ENCODE measurements at regions not wholly inside any gene's neighbourhood (a gene's known extent, or its start where the extent isn't known, plus 50 kb on each side); places are given as distances from the start of the nearest gene placed in this dataset.

DNA sequence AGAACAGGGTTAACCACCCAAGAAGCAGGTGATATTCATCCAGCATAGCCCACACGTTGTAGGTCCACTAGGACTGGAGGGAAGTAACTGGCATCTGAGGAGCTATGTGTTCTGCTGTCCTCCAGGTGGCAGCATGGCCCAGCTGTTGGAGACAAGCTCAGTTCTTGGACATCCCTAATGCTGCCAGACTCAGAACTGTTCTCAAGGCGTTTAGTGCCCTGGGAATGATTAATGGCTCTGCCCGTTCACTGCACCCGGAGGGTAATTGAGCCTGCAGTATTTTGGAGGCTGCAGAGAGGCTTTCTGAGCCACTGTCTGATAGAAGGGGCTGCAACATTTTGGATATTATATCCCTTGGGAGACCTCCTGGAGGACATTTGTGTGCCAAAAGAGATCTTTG lies 521.3 kb upstream of the SEMA6D start:
- H3K4me3 ChIP-seq (ENCODE audit: low read depth, low read length) = no peak overlapping the region
- TF ChIP-seq POLR2A (IDR thresholded peaks at IDR 0.05; ENCODE audit: extremely low read depth, insufficient read length) = no peak
- TF ChIP-seq, protein P1, sequence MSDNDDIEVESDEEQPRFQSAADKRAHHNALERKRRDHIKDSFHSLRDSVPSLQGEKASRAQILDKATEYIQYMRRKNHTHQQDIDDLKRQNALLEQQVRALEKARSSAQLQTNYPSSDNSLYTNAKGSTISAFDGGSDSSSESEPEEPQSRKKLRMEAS (IDR thresholded peaks at IDR 0.05; ENCODE audit: low read depth, low read length) = peak; percentile 52; the same call in 1 of the 2 replicates
- TF ChIP-seq, protein P2, sequence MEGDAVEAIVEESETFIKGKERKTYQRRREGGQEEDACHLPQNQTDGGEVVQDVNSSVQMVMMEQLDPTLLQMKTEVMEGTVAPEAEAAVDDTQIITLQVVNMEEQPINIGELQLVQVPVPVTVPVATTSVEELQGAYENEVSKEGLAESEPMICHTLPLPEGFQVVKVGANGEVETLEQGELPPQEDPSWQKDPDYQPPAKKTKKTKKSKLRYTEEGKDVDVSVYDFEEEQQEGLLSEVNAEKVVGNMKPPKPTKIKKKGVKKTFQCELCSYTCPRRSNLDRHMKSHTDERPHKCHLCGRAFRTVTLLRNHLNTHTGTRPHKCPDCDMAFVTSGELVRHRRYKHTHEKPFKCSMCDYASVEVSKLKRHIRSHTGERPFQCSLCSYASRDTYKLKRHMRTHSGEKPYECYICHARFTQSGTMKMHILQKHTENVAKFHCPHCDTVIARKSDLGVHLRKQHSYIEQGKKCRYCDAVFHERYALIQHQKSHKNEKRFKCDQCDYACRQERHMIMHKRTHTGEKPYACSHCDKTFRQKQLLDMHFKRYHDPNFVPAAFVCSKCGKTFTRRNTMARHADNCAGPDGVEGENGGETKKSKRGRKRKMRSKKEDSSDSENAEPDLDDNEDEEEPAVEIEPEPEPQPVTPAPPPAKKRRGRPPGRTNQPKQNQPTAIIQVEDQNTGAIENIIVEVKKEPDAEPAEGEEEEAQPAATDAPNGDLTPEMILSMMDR (IDR thresholded peaks at IDR 0.05; ENCODE audit: low read depth, low read length) = peak; percentile 77

DNA sequence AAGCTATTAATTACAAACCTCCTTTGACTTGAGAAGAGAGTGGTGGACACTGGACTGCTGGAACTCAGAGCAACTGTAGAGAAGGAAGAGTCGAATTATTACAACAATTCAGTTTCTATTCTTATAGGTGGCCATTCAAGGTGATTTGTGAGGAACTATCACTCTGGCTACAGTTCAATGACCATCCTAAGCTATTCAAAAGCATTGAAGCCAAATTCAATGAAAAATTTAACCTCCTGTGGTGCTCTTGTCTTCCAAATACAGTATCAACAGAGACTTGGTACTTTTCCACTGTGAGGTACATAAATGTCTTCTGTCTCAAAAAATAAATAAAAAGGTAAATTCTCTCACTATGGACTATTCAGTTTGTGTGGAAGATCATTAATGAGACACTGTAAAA lies 513.3 kb upstream of the SEMA6D start:
- DNase-seq (ENCODE audit: low read depth) = no peak
- H3K4me3 ChIP-seq (ENCODE audit: low read depth, low read length) = no peak overlapping the region
- TF ChIP-seq MYC (IDR thresholded peaks at IDR 0.05; ENCODE audit: low read depth, low read length) (no peak), POLR2A (IDR thresholded peaks at IDR 0.05; ENCODE audit: extremely low read depth, insufficient read length) (no peak)
- TF ChIP-seq, protein P2 (IDR thresholded peaks at IDR 0.05; ENCODE audit: low read depth, low read length) = no peak
- TF ChIP-seq, protein P1 (IDR thresholded peaks at IDR 0.05; ENCODE audit: low read depth, low read length) = no peak

More for the DNA sequence above, 521.3 kb upstream of the SEMA6D start:
- DNase-seq (ENCODE audit: low read depth) = peak; percentile 74

DNA sequence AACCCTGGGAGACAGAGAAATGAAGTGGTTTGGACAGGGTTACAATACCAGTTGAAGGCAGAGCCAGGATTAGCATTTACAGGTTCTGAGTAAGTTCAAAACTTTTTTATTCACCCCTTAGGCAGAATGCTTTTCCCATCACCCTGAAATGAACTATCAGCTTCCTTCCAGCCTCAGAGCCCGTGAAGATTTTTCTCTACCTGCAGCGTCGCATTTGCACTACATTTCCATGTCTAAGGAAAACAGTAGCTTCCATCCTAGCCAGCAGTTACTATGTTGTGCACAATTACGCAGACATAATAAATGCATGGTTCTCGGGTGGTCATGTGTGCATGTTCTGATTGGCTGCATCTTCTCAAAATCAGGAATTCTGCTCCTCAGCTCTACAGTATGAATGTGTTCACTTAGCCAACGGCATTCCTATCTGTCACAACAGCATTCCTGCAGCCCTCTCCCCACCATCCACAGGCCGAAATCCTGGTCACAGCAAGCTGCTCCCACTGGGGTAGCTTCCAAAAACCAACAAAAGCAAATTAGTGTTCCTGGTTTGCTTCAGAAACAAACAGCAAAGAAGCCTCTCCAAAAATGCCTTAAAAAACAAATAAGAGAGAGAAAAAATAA lies 510.8 kb upstream of the SEMA6D start:
- H3K4me3 ChIP-seq (ENCODE audit: low read depth, low read length) = no peak overlapping the region
- DNase-seq (ENCODE audit: low read depth) = no peak
- TF ChIP-seq MYC (IDR thresholded peaks at IDR 0.05; ENCODE audit: low read depth, low read length) = no peak
- TF ChIP-seq, protein P1 (IDR thresholded peaks at IDR 0.05; ENCODE audit: low read depth, low read length) = no peak
- no peak for TF ChIP-seq POLR2A (IDR thresholded peaks at IDR 0.05; ENCODE audit: extremely low read depth, insufficient read length)
- TF ChIP-seq, protein P2 (IDR thresholded peaks at IDR 0.05; ENCODE audit: low read depth, low read length) = no peak

DNA sequence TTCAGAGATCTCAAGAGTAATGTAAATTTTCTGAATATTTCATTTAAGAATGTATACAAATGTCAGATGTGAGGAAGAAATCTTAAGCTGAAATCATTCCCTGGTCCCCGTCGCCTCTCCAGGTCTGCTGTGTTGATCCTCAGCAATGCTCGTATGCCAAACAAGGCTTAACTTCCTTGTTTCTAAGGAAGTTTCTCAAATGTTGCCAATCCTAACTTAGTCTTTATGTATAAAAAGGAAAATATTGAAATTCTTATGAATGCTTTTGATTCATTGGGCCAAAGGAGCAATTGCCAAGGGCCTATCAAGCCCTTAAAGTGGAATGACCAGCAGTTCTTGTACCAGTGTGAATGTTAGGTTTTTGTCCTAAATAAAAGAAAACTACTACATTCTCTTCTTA lies 507.7 kb upstream of the SEMA6D start:
- no peak overlapping the region for H3K4me3 ChIP-seq (ENCODE audit: low read depth, low read length)
- DNase-seq (ENCODE audit: low read depth) = no peak
- TF ChIP-seq POLR2A (IDR thresholded peaks at IDR 0.05; ENCODE audit: extremely low read depth, insufficient read length) (no peak), MYC (IDR thresholded peaks at IDR 0.05; ENCODE audit: low read depth, low read length) (no peak)
- TF ChIP-seq, protein P2 (IDR thresholded peaks at IDR 0.05; ENCODE audit: low read depth, low read length) = no peak
- TF ChIP-seq, protein P1 (IDR thresholded peaks at IDR 0.05; ENCODE audit: low read depth, low read length) = no peak

DNA sequence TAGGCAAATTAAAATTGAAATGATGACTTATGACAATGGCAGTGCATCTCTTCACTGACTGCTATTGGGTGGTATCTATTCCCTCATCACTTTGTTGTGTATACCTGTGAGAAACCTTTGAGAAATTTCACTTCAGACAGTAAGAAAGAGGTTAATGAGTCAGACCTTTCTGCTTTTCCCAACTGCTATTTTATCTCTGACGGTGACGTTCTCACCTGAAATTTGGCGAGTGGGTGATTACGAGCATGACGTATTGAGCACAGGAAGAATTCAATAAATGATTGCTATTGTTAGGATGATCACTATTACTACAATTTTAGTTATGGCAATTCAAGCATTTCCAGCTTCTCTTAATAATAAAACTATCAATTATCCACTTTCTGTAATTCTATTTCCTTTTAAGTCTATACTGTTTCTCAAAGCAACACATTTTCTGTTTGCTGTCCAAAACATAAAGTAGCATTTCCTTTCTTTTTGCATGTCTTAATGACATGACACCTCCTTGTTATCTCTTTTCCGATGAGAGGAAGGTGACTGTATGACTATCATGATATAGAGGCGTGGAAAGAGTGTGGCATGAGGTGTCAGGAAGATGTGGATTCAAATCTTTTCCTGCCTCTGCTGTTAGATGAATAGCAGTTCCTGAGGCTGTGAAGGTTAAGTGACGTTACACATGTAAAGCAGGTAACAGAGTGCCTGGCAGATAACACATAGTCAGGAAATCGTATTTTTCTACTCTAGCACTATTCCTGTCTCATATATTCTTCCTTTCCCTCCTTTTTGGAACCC lies 504.9 kb upstream of the SEMA6D start:
- H3K4me3 ChIP-seq (ENCODE audit: low read depth, low read length) = no peak overlapping the region
- no peak for TF ChIP-seq POLR2A (IDR thresholded peaks at IDR 0.05; ENCODE audit: extremely low read depth, insufficient read length)
- TF ChIP-seq, protein P1 (IDR thresholded peaks at IDR 0.05; ENCODE audit: low read depth, low read length) = no peak
- TF ChIP-seq MYC (IDR thresholded peaks at IDR 0.05; ENCODE audit: low read depth, low read length) = no peak
- TF ChIP-seq, protein P2 (IDR thresholded peaks at IDR 0.05; ENCODE audit: low read depth, low read length) = no peak
- no peak for DNase-seq (ENCODE audit: low read depth)
